Osteoblast (primary cell): ENCODE measurements at regions not wholly inside any gene's neighbourhood (a gene's known extent, or its start where the extent isn't known, plus 50 kb on each side); places are given as distances from the start of the nearest gene placed in this dataset.

Source experiments
- DNase-seq: peaks from one replicate; pipeline ENCODE4 v3.0.0; 2011; ENCODE audit warnings: low spot score, mixed read lengths; ENCODE audit not compliant: insufficient read length; ENCODE audit errors: missing footprints
- H2AFZ ChIP-seq: 2 replicates; pipeline ENCODE4 v1.6.0; 2011; ENCODE audit warnings: mild to moderate bottlenecking, low read length
- H3K27ac ChIP-seq: 2 replicates; pipeline ENCODE4 v1.5.1; 2011; ENCODE audit warnings: mild to moderate bottlenecking, low read depth, low read length, moderate library complexity
- H3K27me3 ChIP-seq: 2 replicates; pipeline ENCODE4 v1.6.0; 2012; ENCODE audit warnings: mild to moderate bottlenecking, control low read depth, inconsistent platforms, low read length, moderate library complexity; ENCODE audit not compliant: insufficient read depth
- H3K36me3 ChIP-seq: 2 replicates; pipeline ENCODE4 v1.5.1; 2011; ENCODE audit warnings: mild to moderate bottlenecking, low read length, control low read depth, moderate library complexity; ENCODE audit not compliant: insufficient read depth
- H3K4me1 ChIP-seq: 2 replicates; pipeline ENCODE4 v1.5.1; 2011; ENCODE audit warnings: mild to moderate bottlenecking, low read length, control low read depth, moderate library complexity; ENCODE audit not compliant: insufficient read depth
- H3K4me2 ChIP-seq: 2 replicates; pipeline ENCODE4 v1.6.0; 2011; ENCODE audit warnings: mild to moderate bottlenecking, low read length; ENCODE audit not compliant: insufficient read depth
- H3K4me3 ChIP-seq: fragments of 200-600 bp; sonication (generic); 3 replicates; pipeline ENCODE4 v1.5.1; 2012; ENCODE audit warnings: mild to moderate bottlenecking, low read length, inconsistent platforms; ENCODE audit not compliant: insufficient read depth
- H3K79me2 ChIP-seq: 2 replicates; pipeline ENCODE4 v1.6.0; 2012; ENCODE audit warnings: mild to moderate bottlenecking, low read length, control low read depth, inconsistent platforms; ENCODE audit not compliant: insufficient read depth
- H3K9me3 ChIP-seq: 2 replicates; pipeline ENCODE4 v1.5.1; 2011; ENCODE audit warnings: low read depth, low read length, control low read depth
- H4K20me1 ChIP-seq: 2 replicates; pipeline ENCODE4 v1.6.0; 2012; ENCODE audit warnings: mild to moderate bottlenecking, low read length, control low read depth; ENCODE audit not compliant: insufficient read depth
- CTCF ChIP-seq: IDR thresholded peaks from 2 replicates; pipeline ENCODE4 v1.5.1; 2011; ENCODE audit warnings: mild to moderate bottlenecking, low read depth, low read length, moderate library complexity; ENCODE audit errors: extremely low read depth

GRCh38 chr16:85362443-85362842 is 250.2 kb upstream of the CIBAR2 start:
- Histone ChIP-seq H3K27me3 (no peaks in the 10 kb centered on the region), H3K4me3 (no peak overlapping the region), H3K9me3 (no peaks in the 10 kb centered on the region), H4K20me1 (peaks cover 6% of the 10 kb centered on the region), H2AFZ (no peak overlapping the region), H3K79me2 (no peaks in the 10 kb centered on the region), H3K4me1 (peaks cover 18% of the 10 kb centered on the region), H3K4me2 (no peak overlapping the region), H3K27ac (no peak overlapping the region), H3K36me3 (no peaks in the 10 kb centered on the region)
- TF ChIP-seq CTCF, result no peak
- no peak for DNase-seq

- H3K4me1 ChIP-seq, result peaks cover 18% of the 10 kb centered on the region
- no peak overlapping the region for H2AFZ ChIP-seq
- no peaks in the 10 kb centered on the region for H3K9me3 ChIP-seq
- no peaks in the 10 kb centered on the region for H3K36me3 ChIP-seq
- H3K27ac ChIP-seq, result peak overlapping the region; percentile 74
- no peak for TF ChIP-seq CTCF
- no peak overlapping the region for H3K4me2 ChIP-seq
- H3K79me2 ChIP-seq, result no peaks in the 10 kb centered on the region
- no peaks in the 10 kb centered on the region for H3K27me3 ChIP-seq
- no peak overlapping the region for H3K4me3 ChIP-seq
- no peak for DNase-seq
- H4K20me1 ChIP-seq, result peaks cover 6% of the 10 kb centered on the region
These were observed 249.7 kb upstream of the GSE1 start for GRCh38 chr16:85363427-85363826.

- Histone ChIP-seq H3K27me3 (no peaks in the 10 kb centered on the region), H3K27ac (peak overlapping the region; percentile 74), H3K4me3 (no peak overlapping the region), H3K4me2 (peak overlapping the region; percentile 44), H3K36me3 (no peaks in the 10 kb centered on the region), H4K20me1 (peaks cover 4% of the 10 kb centered on the region), H3K4me1 (peaks cover 18% of the 10 kb centered on the region), H3K79me2 (no peaks in the 10 kb centered on the region), H2AFZ (no peak overlapping the region), H3K9me3 (no peaks in the 10 kb centered on the region)
- TF ChIP-seq CTCF, result no peak
- DNase-seq, result peak; percentile 91
These were observed 249.2 kb upstream of the GSE1 start for GRCh38 chr16:85363881-85364280.

GRCh38 chr16:85364323-85365040 is 248.6 kb upstream of the GSE1 start:
- no peaks in the 10 kb centered on the region for H3K27me3 ChIP-seq
- no peaks in the 10 kb centered on the region for H3K79me2 ChIP-seq
- peak overlapping the region; percentile 44 for H3K4me2 ChIP-seq
- H3K27ac ChIP-seq, result peak overlapping the region; percentile 74
- H3K36me3 ChIP-seq, result no peaks in the 10 kb centered on the region
- TF ChIP-seq CTCF, result no peak
- no peaks in the 10 kb centered on the region for H3K9me3 ChIP-seq
- peaks cover 18% of the 10 kb centered on the region for H3K4me1 ChIP-seq
- H4K20me1 ChIP-seq, result peaks cover 4% of the 10 kb centered on the region
- H2AFZ ChIP-seq, result no peak overlapping the region
- no peak for DNase-seq
- H3K4me3 ChIP-seq, result no peak overlapping the region
